ENCODE measurements at regions not wholly inside any gene's neighbourhood (a gene's known extent, or its start where the extent isn't known, plus 50 kb on each side); places are given as distances from the start of the nearest gene placed in this dataset.

DNA sequence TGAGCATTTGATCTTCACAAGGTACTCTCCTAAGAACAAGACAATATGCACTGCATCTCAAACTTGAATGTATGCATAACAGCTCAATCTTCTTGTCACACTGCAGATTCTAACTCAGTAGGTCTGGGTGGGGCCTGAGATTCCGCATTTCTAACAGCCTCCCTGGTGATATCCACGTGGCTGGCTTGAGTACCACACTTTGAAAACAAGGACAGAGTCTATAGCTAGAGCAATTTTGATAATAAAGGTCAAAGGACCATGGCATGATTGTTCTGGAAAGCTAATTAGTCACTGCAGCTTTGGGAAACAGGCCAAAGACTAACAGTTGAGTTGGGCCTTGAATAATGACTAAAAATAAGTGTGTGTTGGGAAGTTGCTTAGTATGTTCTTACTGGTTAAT is 213.3 kb downstream of the GBA3 start:
- no CpG with 5 or more reads among the region's 2 CpGs for WGBS (ENCODE audit: insufficient coverage, insufficient read length)
- no peak overlapping the region for H3K4me3 ChIP-seq (ENCODE audit: low read length)
- no peaks in the 10 kb centered on the region for H3K4me1 ChIP-seq (ENCODE audit: control insufficient read depth, insufficient read depth, low read length)
- DNase-seq (ENCODE audit: low read depth, low spot score), result no peak
- no peak overlapping the region for H3K27ac ChIP-seq (ENCODE audit: low read length)
- no peaks in the 10 kb centered on the region for H3K27me3 ChIP-seq (ENCODE audit: control insufficient read depth, insufficient read depth, low read length)
- H3K36me3 ChIP-seq (ENCODE audit: control insufficient read depth, insufficient read depth, low read length), result no peaks in the 10 kb centered on the region
- no peaks in the 10 kb centered on the region for H3K9me3 ChIP-seq (ENCODE audit: control insufficient read depth, insufficient read depth, low read length)

GRCh38 chr4:22903913-22904312 is 211.2 kb downstream of the GBA3 start:
- DNase-seq (ENCODE audit: low read depth, low spot score), result no peak
- Histone ChIP-seq H3K4me3 (ENCODE audit: low read length) (no peak overlapping the region), H3K9me3 (ENCODE audit: control insufficient read depth, insufficient read depth, low read length) (no peaks in the 10 kb centered on the region), H3K27me3 (ENCODE audit: control insufficient read depth, insufficient read depth, low read length) (no peaks in the 10 kb centered on the region), H3K27ac (ENCODE audit: low read length) (no peak overlapping the region), H3K4me1 (ENCODE audit: control insufficient read depth, insufficient read depth, low read length) (no peaks in the 10 kb centered on the region), H3K36me3 (ENCODE audit: control insufficient read depth, insufficient read depth, low read length) (no peaks in the 10 kb centered on the region)
- no CpG with 5 or more reads among the region's 3 CpGs for WGBS (ENCODE audit: insufficient coverage, insufficient read length)

DNA sequence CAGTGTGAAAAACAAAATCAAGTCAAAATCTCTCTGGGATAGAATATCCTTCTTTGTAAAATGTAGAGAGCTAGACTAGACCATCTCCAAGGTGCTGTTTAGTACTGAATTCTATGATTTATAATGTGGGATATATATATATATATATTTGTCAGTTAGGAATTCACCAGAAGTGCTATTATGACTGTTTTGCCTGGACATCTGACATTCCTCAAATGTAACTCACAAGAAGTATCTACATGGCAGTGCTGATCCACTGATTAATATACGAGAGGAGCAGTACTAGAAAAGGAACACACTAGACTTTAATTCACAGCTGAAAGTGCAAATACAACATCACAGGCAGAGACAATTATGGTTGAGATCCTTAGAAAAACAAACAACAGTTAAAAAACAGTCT is 208.9 kb downstream of the GBA3 start:
- Histone ChIP-seq H3K4me3 (ENCODE audit: low read length) (no peak overlapping the region), H3K27ac (ENCODE audit: low read length) (no peak overlapping the region), H3K27me3 (ENCODE audit: control insufficient read depth, insufficient read depth, low read length) (no peaks in the 10 kb centered on the region), H3K36me3 (ENCODE audit: control insufficient read depth, insufficient read depth, low read length) (no peaks in the 10 kb centered on the region), H3K4me1 (ENCODE audit: control insufficient read depth, insufficient read depth, low read length) (no peaks in the 10 kb centered on the region), H3K9me3 (ENCODE audit: control insufficient read depth, insufficient read depth, low read length) (no peaks in the 10 kb centered on the region)
- no peak for DNase-seq (ENCODE audit: low read depth, low spot score)
- no CpG with 5 or more reads among the region's 1 CpG for WGBS (ENCODE audit: insufficient coverage, insufficient read length)

GRCh38 chr4:22900876-22901275 is 208.1 kb downstream of the GBA3 start:
- no peak for DNase-seq (ENCODE audit: low read depth, low spot score)
- Histone ChIP-seq H3K27ac (ENCODE audit: low read length) (no peak overlapping the region), H3K9me3 (ENCODE audit: control insufficient read depth, insufficient read depth, low read length) (no peaks in the 10 kb centered on the region), H3K27me3 (ENCODE audit: control insufficient read depth, insufficient read depth, low read length) (no peaks in the 10 kb centered on the region), H3K36me3 (ENCODE audit: control insufficient read depth, insufficient read depth, low read length) (no peaks in the 10 kb centered on the region), H3K4me3 (ENCODE audit: low read length) (no peak overlapping the region), H3K4me1 (ENCODE audit: control insufficient read depth, insufficient read depth, low read length) (no peaks in the 10 kb centered on the region)
- no CpG with 5 or more reads among the region's 2 CpGs for WGBS (ENCODE audit: insufficient coverage, insufficient read length)

DNA sequence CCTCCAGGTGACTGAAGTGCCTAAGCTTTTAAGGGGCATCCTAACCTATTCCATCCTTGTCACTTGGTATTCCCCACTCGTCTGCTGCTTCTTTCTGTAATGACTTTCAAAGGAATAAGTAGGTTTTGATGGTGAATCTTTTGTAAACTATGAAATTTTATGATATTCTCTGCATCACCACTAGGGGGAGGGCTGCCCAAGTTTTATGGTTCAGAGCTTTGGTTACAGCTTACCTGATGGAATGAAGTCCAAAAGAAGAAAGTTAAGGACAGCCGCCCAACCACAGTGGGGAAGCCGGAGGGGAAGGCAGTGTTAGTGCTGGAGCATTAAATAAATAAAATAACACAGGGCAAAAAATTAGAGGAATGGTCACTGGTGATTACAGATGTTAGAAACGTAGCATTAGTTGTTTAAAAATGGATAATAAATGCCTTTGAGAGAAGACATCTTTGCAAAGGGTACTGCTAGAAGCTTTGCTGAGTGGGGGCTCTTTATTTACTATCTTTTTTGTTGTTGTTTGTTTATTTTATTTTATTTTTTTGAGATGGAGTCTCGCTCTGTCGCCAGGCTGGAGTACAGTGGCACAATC is 204.9 kb downstream of the GBA3 start:
- 100% methylated on average over 1 of the region's 6 CpGs for WGBS (ENCODE audit: insufficient coverage, insufficient read length)

GRCh38 chr4:22895482-22895881 is 202.7 kb downstream of the GBA3 start:
- H3K9me3 ChIP-seq (ENCODE audit: control insufficient read depth, insufficient read depth, low read length), result no peaks in the 10 kb centered on the region
- DNase-seq (ENCODE audit: low read depth, low spot score), result no peak
- WGBS (ENCODE audit: insufficient coverage, insufficient read length), result no CpG with 5 or more reads among the region's 1 CpG
- no peak overlapping the region for H3K4me3 ChIP-seq (ENCODE audit: low read length)
- H3K27ac ChIP-seq (ENCODE audit: low read length), result no peak overlapping the region
- H3K27me3 ChIP-seq (ENCODE audit: control insufficient read depth, insufficient read depth, low read length), result no peaks in the 10 kb centered on the region
- H3K36me3 ChIP-seq (ENCODE audit: control insufficient read depth, insufficient read depth, low read length), result no peaks in the 10 kb centered on the region
- no peaks in the 10 kb centered on the region for H3K4me1 ChIP-seq (ENCODE audit: control insufficient read depth, insufficient read depth, low read length)

More for the DNA sequence above, 204.9 kb downstream of the GBA3 start:
- H3K4me3 ChIP-seq (ENCODE audit: low read length), result no peak overlapping the region
- H3K36me3 ChIP-seq (ENCODE audit: control insufficient read depth, insufficient read depth, low read length), result no peaks in the 10 kb centered on the region
- peak; percentile 37 for DNase-seq (ENCODE audit: low read depth, low spot score)
- no peak overlapping the region for H3K27ac ChIP-seq (ENCODE audit: low read length)
- no peaks in the 10 kb centered on the region for H3K9me3 ChIP-seq (ENCODE audit: control insufficient read depth, insufficient read depth, low read length)
- no peaks in the 10 kb centered on the region for H3K27me3 ChIP-seq (ENCODE audit: control insufficient read depth, insufficient read depth, low read length)
- no peaks in the 10 kb centered on the region for H3K4me1 ChIP-seq (ENCODE audit: control insufficient read depth, insufficient read depth, low read length)

GRCh38 chr4:22884157-22884556 is 191.4 kb downstream of the GBA3 start:
- Histone ChIP-seq H3K9me3 (ENCODE audit: control insufficient read depth, insufficient read depth, low read length) (no peaks in the 10 kb centered on the region; the same call in 1 of the 2 replicates), H3K4me3 (ENCODE audit: low read length) (no peak overlapping the region), H3K4me1 (ENCODE audit: control insufficient read depth, insufficient read depth, low read length) (no peaks in the 10 kb centered on the region), H3K36me3 (ENCODE audit: control insufficient read depth, insufficient read depth, low read length) (no peaks in the 10 kb centered on the region), H3K27me3 (ENCODE audit: control insufficient read depth, insufficient read depth, low read length) (no peaks in the 10 kb centered on the region), H3K27ac (ENCODE audit: low read length) (no peak overlapping the region)
- peak; percentile 11 for DNase-seq (ENCODE audit: low read depth, low spot score)

GRCh38 chr4:22881411-22881810 is 188.7 kb downstream of the GBA3 start:
- no peaks in the 10 kb centered on the region for H3K4me1 ChIP-seq (ENCODE audit: control insufficient read depth, insufficient read depth, low read length)
- no peaks in the 10 kb centered on the region for H3K36me3 ChIP-seq (ENCODE audit: control insufficient read depth, insufficient read depth, low read length)
- no peak for DNase-seq (ENCODE audit: low read depth, low spot score)
- no peaks in the 10 kb centered on the region; the same call in 1 of the 2 replicates for H3K9me3 ChIP-seq (ENCODE audit: control insufficient read depth, insufficient read depth, low read length)
- H3K4me3 ChIP-seq (ENCODE audit: low read length), result no peak overlapping the region
- no peaks in the 10 kb centered on the region for H3K27me3 ChIP-seq (ENCODE audit: control insufficient read depth, insufficient read depth, low read length)
- no peak overlapping the region for H3K27ac ChIP-seq (ENCODE audit: low read length)

DNA sequence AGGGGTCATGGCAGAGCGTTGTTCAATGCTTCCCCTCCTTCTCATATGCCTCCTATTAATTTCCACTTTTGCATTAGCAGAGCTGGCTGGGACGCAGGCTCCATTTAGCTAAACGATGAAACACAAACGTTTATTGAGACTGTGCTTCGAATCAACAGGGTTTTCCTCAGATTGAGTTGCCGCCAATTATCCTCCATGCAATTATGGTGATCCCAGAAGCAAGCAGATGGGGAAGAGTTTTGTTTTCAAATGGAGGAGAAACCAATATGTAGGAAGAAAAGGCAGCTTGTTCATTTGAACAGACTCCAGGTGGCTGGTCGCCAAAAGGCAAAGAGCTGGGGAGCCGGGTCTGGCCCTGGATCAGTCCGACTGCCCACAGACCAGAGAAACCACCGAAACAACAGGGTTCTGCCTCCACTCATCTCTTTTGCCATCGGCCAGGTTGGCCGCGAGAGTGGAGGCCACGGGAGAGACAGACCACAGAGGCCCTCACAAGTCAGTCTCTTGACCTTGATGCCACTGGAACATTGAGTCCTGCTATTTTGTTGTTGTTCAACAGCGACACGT is 184.8 kb downstream of the GBA3 start:
- no peaks in the 10 kb centered on the region for H3K4me1 ChIP-seq (ENCODE audit: control insufficient read depth, insufficient read depth, low read length)
- DNase-seq (ENCODE audit: low read depth, low spot score), result no peak
- no peak overlapping the region for H3K4me3 ChIP-seq (ENCODE audit: low read length)
- WGBS (ENCODE audit: insufficient coverage, insufficient read length), result no CpG with 5 or more reads among the region's 16 CpGs
- no peak overlapping the region for H3K27ac ChIP-seq (ENCODE audit: low read length)
- no peaks in the 10 kb centered on the region for H3K36me3 ChIP-seq (ENCODE audit: control insufficient read depth, insufficient read depth, low read length)
- H3K27me3 ChIP-seq (ENCODE audit: control insufficient read depth, insufficient read depth, low read length), result no peaks in the 10 kb centered on the region
- no peaks in the 10 kb centered on the region for H3K9me3 ChIP-seq (ENCODE audit: control insufficient read depth, insufficient read depth, low read length)

GRCh38 chr4:22876270-22876669 is 183.5 kb downstream of the GBA3 start:
- Histone ChIP-seq H3K36me3 (ENCODE audit: control insufficient read depth, insufficient read depth, low read length) (no peaks in the 10 kb centered on the region), H3K4me3 (ENCODE audit: low read length) (no peak overlapping the region), H3K27me3 (ENCODE audit: control insufficient read depth, insufficient read depth, low read length) (no peaks in the 10 kb centered on the region), H3K9me3 (ENCODE audit: control insufficient read depth, insufficient read depth, low read length) (no peaks in the 10 kb centered on the region), H3K27ac (ENCODE audit: low read length) (no peak overlapping the region), H3K4me1 (ENCODE audit: control insufficient read depth, insufficient read depth, low read length) (no peaks in the 10 kb centered on the region)
- DNase-seq (ENCODE audit: low read depth, low spot score), result no peak
- WGBS (ENCODE audit: insufficient coverage, insufficient read length), result no CpG with 5 or more reads among the region's 2 CpGs

GRCh38 chr4:22875587-22876257 is 183.0 kb downstream of the GBA3 start:
- Histone ChIP-seq H3K4me3 (ENCODE audit: low read length) (no peak overlapping the region), H3K9me3 (ENCODE audit: control insufficient read depth, insufficient read depth, low read length) (no peaks in the 10 kb centered on the region), H3K4me1 (ENCODE audit: control insufficient read depth, insufficient read depth, low read length) (no peaks in the 10 kb centered on the region), H3K27ac (ENCODE audit: low read length) (no peak overlapping the region), H3K27me3 (ENCODE audit: control insufficient read depth, insufficient read depth, low read length) (no peaks in the 10 kb centered on the region), H3K36me3 (ENCODE audit: control insufficient read depth, insufficient read depth, low read length) (no peaks in the 10 kb centered on the region)
- no CpG with 5 or more reads among the region's 4 CpGs for WGBS (ENCODE audit: insufficient coverage, insufficient read length)
- DNase-seq (ENCODE audit: low read depth, low spot score), result no peak

Data from iPS DF 6.9 (cell line).